Esophagus muscularis mucosa (tissue), 4 donors: ENCODE measurements at regions not wholly inside any gene's neighbourhood (a gene's known extent, or its start where the extent isn't known, plus 50 kb on each side); places are given as distances from the start of the nearest gene placed in this dataset.

Source experiments
- DNase-seq: peaks from one replicate; pipeline ENCODE4 v3.0.0-alpha.2; 2017; ENCODE audit errors: extremely low spot score
- H3K27ac ChIP-seq, 4 donors: fragments of 200-600 bp; sonication (generic); replicated peaks in 1 of 4; 1 replicate in 3 of 4; 2 replicates in 1 of 4; pipeline ENCODE4 v1.5.1; 2016 to 2019; ENCODE audit warnings: mild to moderate bottlenecking in 1 of 4
- H3K27me3 ChIP-seq, 4 donors: fragments of 200-600 bp; sonication (generic); one replicate each; pipeline versions ENCODE4 v1.5.1 to v1.6.0; 2016 to 2019
- H3K36me3 ChIP-seq, 4 donors: fragments of 200-600 bp; sonication (generic); one replicate each; pipeline ENCODE4 v1.5.1; 2016 to 2019
- H3K4me1 ChIP-seq, 4 donors: fragments of 200-600 bp; sonication (generic); one replicate each; pipeline ENCODE4 v1.5.1; 2016 to 2019
- H3K4me3 ChIP-seq, 4 donors: fragments of 200-600 bp; sonication (generic); 1 replicate in 2 of 4; 2 replicates in 2 of 4; pipeline ENCODE4 v1.5.1; 2016 to 2019; ENCODE audit warnings: mild to moderate bottlenecking in 4 of 4, moderate library complexity in 1 of 4
- H3K9me3 ChIP-seq, 4 donors: fragments of 200-600 bp; sonication (generic); 1 replicate in 3 of 4; 2 replicates in 1 of 4; pipeline ENCODE4 v1.5.1; 2016 to 2019
- CTCF ChIP-seq, 3 experiments: fragments of 200-600 bp in 2 of 3; fragments of 450-650 bp in 1 of 3; sonication (generic) in 2 of 3; IDR thresholded peaks; one replicate each; pipeline ENCODE4 v1.5.1; 2017 to 2019; ENCODE audit warnings: antibody characterized with exemption in 3 of 3, mild to moderate bottlenecking in 2 of 3, moderate library complexity in 1 of 3
- EP300 ChIP-seq: sonication (generic); formaldehyde crosslinking; IDR thresholded peaks from one replicate; pipeline ENCODE4 v1.6.1; 2017; ENCODE audit warnings: antibody characterized with exemption
- POLR2A ChIP-seq: fragments of 450-650 bp; IDR thresholded peaks from one replicate; pipeline ENCODE4 v1.6.1; 2017; ENCODE audit warnings: antibody characterized with exemption, moderate library complexity, mild to moderate bottlenecking, low read depth
- POLR2AphosphoS5 ChIP-seq, 2 donors: sonication (generic); formaldehyde crosslinking; IDR thresholded peaks; one replicate each; pipeline ENCODE4 v1.6.1; 2017; ENCODE audit warnings: antibody characterized with exemption in 2 of 2
- WGBS: methylation state at CpG from one replicate; pipeline ENCODE4 v1.1.5; 2018; 5-methylcytosine and 5-hydroxymethylcytosine counted together
- intact Hi-C: fragments of 100-400 bp; cut with DNase I; formaldehyde crosslinking; loops from one replicate; pipeline ENCODE4 v1.15.1; 2023

- TF ChIP-seq EP300 (no peak), POLR2AphosphoS5 (IDR thresholded peaks at IDR 0.05) (no peak), POLR2A (no peak), CTCF (IDR thresholded peaks at IDR 0.05) (no peak)
- Histone ChIP-seq H3K27ac (no peak overlapping the region), H3K27me3 (no peaks in the 10 kb centered on the region), H3K9me3 (no peaks in the 10 kb centered on the region), H3K4me3 (no peak overlapping the region), H3K4me1 (no peaks in the 10 kb centered on the region), H3K36me3 (no peaks in the 10 kb centered on the region)
- no peak for DNase-seq
- intact Hi-C loops: no loop called here
- 73% methylated on average over 6 of the region's 6 CpGs for WGBS
These were observed 122.0 kb upstream of the SEL1L start for GRCh38 chr14:81655423-81656314.

GRCh38 chr14:81656811-81657210, 123.2 kb upstream of the SEL1L start:
- 37% methylated on average over 4 of the region's 4 CpGs for WGBS
- DNase-seq: no peak
- intact Hi-C loops: no loop called here
- H3K9me3 ChIP-seq: no peaks in the 10 kb centered on the region
- no peak overlapping the region for H3K4me3 ChIP-seq
- H3K4me1 ChIP-seq: no peaks in the 10 kb centered on the region
- H3K36me3 ChIP-seq: no peaks in the 10 kb centered on the region
- no peaks in the 10 kb centered on the region for H3K27me3 ChIP-seq
- TF ChIP-seq CTCF (IDR thresholded peaks at IDR 0.05) (no peak), EP300 (no peak), POLR2AphosphoS5 (IDR thresholded peaks at IDR 0.05) (no peak), POLR2A (no peak)
- no peak overlapping the region for H3K27ac ChIP-seq

GRCh38 chr14:81662066-81662465, 128.4 kb upstream of the SEL1L start:
- Histone ChIP-seq H3K27me3 (no peaks in the 10 kb centered on the region), H3K4me3 (no peak overlapping the region), H3K27ac (no peak overlapping the region), H3K4me1 (peaks cover 0 to 9% (median 1%) of the 10 kb centered on the region in 4 donors), H3K9me3 (no peaks in the 10 kb centered on the region), H3K36me3 (no peaks in the 10 kb centered on the region)
- WGBS: 68% methylated on average over 5 of the region's 5 CpGs
- intact Hi-C loops: no loop called here
- TF ChIP-seq POLR2A (no peak), EP300 (no peak), CTCF (IDR thresholded peaks at IDR 0.05) (no peak), POLR2AphosphoS5 (IDR thresholded peaks at IDR 0.05) (no peak)
- no peak for DNase-seq

- H3K27me3 ChIP-seq: no peaks in the 10 kb centered on the region
- TF ChIP-seq POLR2A (no peak), CTCF (IDR thresholded peaks at IDR 0.05) (no peak), POLR2AphosphoS5 (IDR thresholded peaks at IDR 0.05) (no peak), EP300 (no peak)
- H3K9me3 ChIP-seq: no peaks in the 10 kb centered on the region
- intact Hi-C loops: no loop called here
- 54% methylated on average over 2 of the region's 2 CpGs for WGBS
- no peak overlapping the region for H3K27ac ChIP-seq
- no peaks in the 10 kb centered on the region for H3K36me3 ChIP-seq
- DNase-seq: no peak
- H3K4me3 ChIP-seq: no peak overlapping the region
- H3K4me1 ChIP-seq: peaks cover 0 to 9% (median 1%) of the 10 kb centered on the region in 4 donors
These were observed 129.0 kb upstream of the SEL1L start for GRCh38 chr14:81662570-81663197.
